Inflammatory macrophage (primary cell): ENCODE measurements at regions not wholly inside any gene's neighbourhood (a gene's known extent, or its start where the extent isn't known, plus 50 kb on each side); places are given as distances from the start of the nearest gene placed in this dataset.
"Not testable (repeated sequence)": the region's sequence is repeated elsewhere in the genome, so short reads cannot be mapped to it uniquely, and the experiment has no call there.

ENCODE experiments used
- DNase-seq, 2 donors: peaks; one replicate each; pipeline ENCODE4 v3.0.0-alpha.2; 2020 to 2022

DNA sequence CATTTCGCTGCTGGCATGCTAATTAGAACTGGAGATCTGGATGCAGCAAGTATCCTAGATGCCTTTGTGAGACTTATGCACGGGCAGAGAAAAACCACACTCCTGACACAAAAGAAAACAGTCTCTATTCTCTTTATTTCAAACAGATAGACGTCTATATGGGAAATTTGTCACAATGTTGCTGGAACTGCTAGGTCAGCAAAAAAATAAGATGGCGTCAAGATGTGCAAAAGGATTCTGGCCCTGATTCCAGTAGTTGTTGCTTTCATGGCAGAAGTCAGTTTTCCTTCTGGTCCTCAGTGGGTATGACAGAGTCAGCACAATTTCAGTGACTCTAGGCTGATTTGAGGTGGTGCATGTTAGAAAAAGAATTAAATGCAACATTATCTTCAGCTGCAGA is 1068.0 kb downstream of the SLITRK5 start:
- DNase-seq = no peak

DNA sequence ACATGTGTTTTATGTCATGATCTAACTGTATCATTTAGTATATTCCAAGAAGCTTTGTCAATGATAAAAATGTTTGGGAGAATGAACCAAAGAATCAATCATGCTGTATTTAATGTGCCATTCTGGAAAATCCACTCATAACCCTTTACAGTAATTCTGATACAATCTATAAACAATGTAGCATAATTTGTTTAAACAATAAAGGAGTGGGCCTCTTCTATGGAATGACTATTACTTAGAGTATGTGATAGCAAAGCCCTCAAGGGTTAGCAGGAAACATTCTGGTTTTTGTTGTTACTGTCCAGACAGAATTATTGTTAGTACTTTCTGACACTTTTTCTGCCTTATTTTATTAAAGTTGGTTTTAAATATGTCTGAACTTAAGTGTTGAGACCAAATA is 1073.1 kb downstream of the SLITRK5 start:
- DNase-seq = no peak

GRCh38 chr13:88745011-88745410 is 1073.8 kb downstream of the SLITRK5 start:
- DNase-seq = no peak

DNA sequence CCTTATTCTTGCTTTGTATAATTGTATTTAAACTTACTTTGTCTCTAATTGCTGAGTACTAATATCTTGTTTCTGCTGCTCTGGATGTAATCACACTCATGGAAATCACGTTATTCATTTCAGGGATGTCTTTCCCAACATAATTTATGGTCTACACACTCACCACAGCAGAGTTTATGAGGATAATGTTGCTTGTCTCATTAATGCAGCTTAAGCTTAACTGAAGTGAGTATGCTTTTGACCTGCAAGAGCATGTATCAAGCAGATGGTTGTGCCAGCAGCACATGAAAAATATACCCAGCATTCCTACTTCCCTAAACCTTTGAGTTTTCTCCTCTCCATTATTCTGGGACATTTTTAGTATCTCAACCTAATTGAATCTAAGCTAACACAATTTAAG is 1080.9 kb downstream of the SLITRK5 start:
- DNase-seq = no peak

GRCh38 chr13:88754141-88754540 is 1083.0 kb downstream of the SLITRK5 start:
- no peak for DNase-seq

- DNase-seq = no peak
Observed at GRCh38 chr13:88761145-88761544, 1090.0 kb downstream of the SLITRK5 start.

- no peak for DNase-seq
Observed at GRCh38 chr13:88764103-88764502, 1092.9 kb downstream of the SLITRK5 start.

GRCh38 chr13:88800505-88800904 is 1129.3 kb downstream of the SLITRK5 start:
- no peak for DNase-seq

GRCh38 chr13:88801361-88801760 is 1130.2 kb downstream of the SLITRK5 start:
- DNase-seq = no peak

- no peak for DNase-seq
Observed at GRCh38 chr13:88802886-88803285, 1131.7 kb downstream of the SLITRK5 start.

- DNase-seq = no peak
Observed at GRCh38 chr13:88806438-88806837, 1135.3 kb downstream of the SLITRK5 start.

DNA sequence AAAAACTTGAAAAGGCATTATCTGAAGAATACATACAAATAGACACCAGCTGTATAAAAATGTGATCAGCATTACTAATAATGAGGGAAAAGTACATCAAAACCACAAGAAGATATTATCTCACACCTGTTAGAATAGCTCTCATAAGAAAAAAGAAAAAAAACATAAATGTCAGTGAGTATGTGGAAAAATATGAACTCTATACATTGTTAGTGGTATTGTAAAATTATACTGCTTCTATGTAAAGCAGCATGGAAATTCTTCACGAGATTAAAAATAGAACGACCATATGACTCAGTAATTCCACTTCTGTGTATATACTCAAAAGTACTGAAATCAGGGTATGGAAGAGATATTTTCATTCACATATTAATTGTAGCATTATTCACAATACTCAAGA is 1146.4 kb downstream of the SLITRK5 start:
- DNase-seq = no peak

DNA sequence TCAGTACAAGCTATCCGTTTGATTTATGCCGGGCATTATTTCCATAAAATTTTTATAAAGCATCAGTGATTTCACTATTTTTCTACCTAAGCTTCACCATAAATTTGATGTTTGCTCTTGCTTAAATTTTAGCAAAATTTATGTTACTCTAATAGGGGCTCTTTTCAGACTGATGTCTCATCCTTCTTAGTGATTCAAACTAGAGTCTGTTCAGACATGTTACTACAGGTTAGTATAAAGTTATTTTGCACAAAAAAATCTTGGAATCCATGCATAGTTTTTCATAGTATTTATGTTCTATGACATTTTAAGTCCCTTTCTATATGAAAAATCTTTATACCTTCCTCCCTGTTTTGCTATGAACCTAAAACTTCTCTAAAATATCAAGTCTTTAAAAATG is 1151.9 kb downstream of the SLITRK5 start:
- DNase-seq = no peak

GRCh38 chr13:88824218-88824617 is 1153.0 kb downstream of the SLITRK5 start:
- no peak for DNase-seq

DNA sequence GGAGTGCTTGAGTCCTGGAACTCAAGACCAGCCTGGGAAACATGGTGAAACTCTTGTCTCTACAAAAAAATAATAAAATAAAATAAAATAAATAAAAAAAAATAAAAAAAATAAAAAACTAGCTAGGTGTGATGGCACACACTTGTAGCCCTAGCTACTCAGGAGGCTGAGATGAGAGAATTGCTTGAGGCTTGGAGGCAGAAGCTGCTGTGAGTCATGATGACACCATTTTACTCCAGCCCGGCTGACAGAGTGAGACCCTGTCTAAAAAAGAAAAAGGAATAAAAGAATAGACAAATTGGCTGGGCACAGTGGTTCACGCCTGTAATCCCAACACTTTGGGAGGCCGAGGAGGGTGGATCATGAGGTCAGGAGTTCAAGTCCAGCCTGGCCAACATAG is 1168.9 kb downstream of the SLITRK5 start:
- DNase-seq = no peak

- not testable (repeated sequence) for DNase-seq
Observed at GRCh38 chr13:88852293-88852692, 1181.1 kb downstream of the SLITRK5 start.

DNA sequence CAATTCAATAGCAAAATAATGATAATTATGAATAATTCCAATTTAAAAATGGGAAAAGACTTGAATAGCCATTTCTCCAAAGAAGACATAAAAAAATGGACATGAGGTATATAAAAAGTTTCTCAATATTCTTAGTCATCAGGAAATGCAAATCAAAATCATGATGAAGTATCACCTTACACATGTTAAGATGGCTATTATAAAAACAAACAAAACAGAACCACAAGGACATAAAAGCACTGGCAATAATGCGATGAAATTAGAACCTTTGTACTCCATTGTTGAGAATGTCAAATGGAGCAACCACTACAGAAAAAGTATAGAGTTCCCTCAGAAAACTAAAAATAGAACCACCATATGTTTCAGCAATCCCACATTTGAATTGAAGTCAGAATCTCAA is 1186.1 kb downstream of the SLITRK5 start:
- no peak for DNase-seq

GRCh38 chr13:88862095-88862620 is 1191.0 kb downstream of the SLITRK5 start:
- no peak for DNase-seq

GRCh38 chr13:88863116-88863515 is 1191.9 kb downstream of the SLITRK5 start:
- DNase-seq = no peak

DNA sequence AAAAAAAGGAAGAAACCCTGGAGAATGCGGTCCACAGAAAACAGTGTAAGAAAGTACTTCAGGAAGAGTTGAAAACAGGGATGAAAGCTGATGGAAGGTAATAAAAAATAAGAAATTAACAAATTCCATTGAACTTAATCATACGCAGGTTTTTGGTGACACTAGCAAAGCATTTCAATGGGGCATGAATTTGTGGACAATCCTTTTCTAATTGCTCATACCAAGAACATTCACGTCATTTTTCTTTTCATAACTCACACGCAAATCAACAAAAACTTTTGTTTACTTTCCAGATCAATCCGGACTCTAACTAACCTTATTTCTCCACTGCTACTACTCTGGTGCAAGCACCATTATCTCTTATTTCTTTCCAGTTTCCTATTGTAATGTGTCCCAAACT is 1195.0 kb downstream of the SLITRK5 start:
- DNase-seq = no peak

DNA sequence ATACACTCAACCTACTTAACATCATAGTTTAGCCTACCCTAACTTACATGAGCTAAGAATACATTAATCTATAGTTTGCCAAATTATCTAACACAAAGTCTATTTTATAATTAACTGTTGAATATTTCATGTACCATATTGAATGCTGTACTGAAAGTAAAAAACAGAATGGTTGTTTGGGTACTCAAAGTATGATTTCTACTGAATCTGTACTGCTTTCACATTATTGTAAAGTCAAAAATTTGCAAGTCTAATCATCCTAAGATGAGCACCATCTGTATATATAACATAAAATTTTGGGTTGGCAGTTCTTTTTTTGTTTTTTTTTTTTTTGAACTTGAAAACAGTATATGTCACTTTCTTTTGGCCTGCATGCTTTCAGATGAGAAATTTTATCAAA is 1212.6 kb downstream of the SLITRK5 start:
- DNase-seq = no peak

- DNase-seq = no peak
Observed at GRCh38 chr13:88887045-88887662, 1216.0 kb downstream of the SLITRK5 start.

DNA sequence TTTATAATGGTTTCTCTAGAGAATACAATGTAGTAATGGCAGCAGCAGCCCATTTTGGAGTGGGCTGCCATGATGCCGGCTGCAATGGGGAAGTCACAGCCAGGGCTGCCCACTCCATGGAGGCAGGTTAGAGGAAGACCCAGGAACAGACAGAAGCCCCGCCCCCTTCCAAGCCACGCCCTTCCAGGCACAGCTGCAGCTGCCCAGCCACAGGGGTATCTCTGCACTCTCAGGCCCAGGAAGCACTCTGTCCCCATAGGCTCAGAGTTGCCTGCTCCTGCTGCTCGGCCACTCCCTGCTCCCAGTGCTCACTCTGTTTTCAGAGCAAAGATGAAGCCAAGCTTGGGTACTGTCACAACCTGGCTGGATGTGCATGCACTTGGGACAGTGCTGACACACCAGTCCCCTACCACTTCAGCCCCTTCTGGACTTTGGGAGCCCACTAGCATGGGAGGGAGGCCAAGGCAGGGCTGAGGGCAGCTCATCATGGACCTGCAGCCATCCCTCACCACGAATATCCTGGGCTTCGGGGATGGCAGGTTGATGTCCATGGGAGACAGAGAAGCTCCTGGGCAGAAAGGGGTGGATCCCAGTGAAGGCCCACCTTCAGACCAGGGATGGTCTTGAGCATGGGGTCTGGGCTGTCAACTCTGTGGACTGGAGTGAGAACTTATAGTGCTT is 1224.2 kb downstream of the SLITRK5 start:
- no peak for DNase-seq

GRCh38 chr13:88896466-88896865 is 1225.3 kb downstream of the SLITRK5 start:
- DNase-seq = no peak
